GM10248 (cell line): ENCODE measurements at regions not wholly inside any gene's neighbourhood (a gene's known extent, or its start where the extent isn't known, plus 50 kb on each side); places are given as distances from the start of the nearest gene placed in this dataset.

Experiments used
- CTCF ChIA-PET: fragments of 300-600 bp; sonication (Branson Sonifier 250); formaldehyde crosslinking; extraction: SDS; loops from one replicate; lab custom pipeline; 2021; ENCODE audit warnings: antibody characterized with exemption; lab: Yijun Ruan, JAX
- POLR2A ChIA-PET: fragments of 350-650 bp; sonication (Branson Sonifier 250); formaldehyde crosslinking; extraction: SDS; loops from one replicate; lab custom pipeline; 2020; ENCODE audit warnings: antibody characterized with exemption; lab: Yijun Ruan, JAX
- DNase-seq: peaks from one replicate; pipeline ENCODE4 v3.0.0; 2012; ENCODE audit errors: extremely low spot score
- CTCF ChIP-seq: IDR thresholded peaks from 2 replicates; pipeline ENCODE4 v1.5.1; 2012; ENCODE audit warnings: mild to moderate bottlenecking, low read depth; ENCODE audit errors: extremely low read depth, missing control alignments, control extremely low read depth

GRCh38 chr2:71791061-71791450 lies 337.7 kb downstream of the DYSF start:
- POLR2A ChIA-PET = no interaction called here
- CTCF ChIA-PET = interaction anchor here (1.7 kb wide), 1 partner anchor 246 kb away, joined by 3 read pairs; no protein-coding TSS in a partner anchor
- no peak for TF ChIP-seq CTCF
- DNase-seq = no peak

- CTCF ChIA-PET = interaction anchor here (1.7 kb wide), 1 partner anchor 246 kb away, joined by 3 read pairs; no protein-coding TSS in a partner anchor
- DNase-seq = no peak
- TF ChIP-seq CTCF = no peak
- POLR2A ChIA-PET = no interaction called here
These were observed 337.1 kb downstream of the DYSF start for GRCh38 chr2:71790226-71791060.

GRCh38 chr2:71789556-71790204 lies 336.3 kb downstream of the DYSF start:
- no peak for TF ChIP-seq CTCF
- DNase-seq = no peak
- CTCF ChIA-PET = interaction anchor here (1.7 to 2.0 kb wide), 2 partner anchors 11 to 245 kb away, joined by 3 to 6 read pairs; no protein-coding TSS in a partner anchor
- POLR2A ChIA-PET = no interaction called here

GRCh38 chr2:71788601-71789240 lies 335.4 kb downstream of the DYSF start:
- DNase-seq = no peak
- POLR2A ChIA-PET = no interaction called here
- no peak for TF ChIP-seq CTCF
- CTCF ChIA-PET = interaction anchor here (2.0 kb wide), 1 partner anchor 10 kb away, joined by 6 read pairs; no protein-coding TSS in a partner anchor

- CTCF ChIA-PET = interaction anchor here (0.8 to 2.0 kb wide), 2 partner anchors 10 kb away, joined by 5 to 6 read pairs; no protein-coding TSS in a partner anchor
- POLR2A ChIA-PET = no interaction called here
- DNase-seq = no peak
- no peak for TF ChIP-seq CTCF
These were observed 334.8 kb downstream of the DYSF start for GRCh38 chr2:71788186-71788525.
